Cardiac muscle cell (in vitro differentiated cells and primary cell): ENCODE measurements at regions not wholly inside any gene's neighbourhood (a gene's known extent, or its start where the extent isn't known, plus 50 kb on each side); places are given as distances from the start of the nearest gene placed in this dataset.

Source experiments
- DNase-seq, 2 donors: peaks; one replicate each; pipeline versions ENCODE4 v3.0.0 to v3.0.0-alpha.2; 2010 to 2017; ENCODE audit warnings: low read depth in 1 of 2, low spot score in 1 of 2
- H3K27ac ChIP-seq: fragments of 200-600 bp; sonication (generic); 2 replicates; pipeline ENCODE4 v1.5.1; 2016
- H3K27me3 ChIP-seq: fragments of 200-600 bp; sonication (generic); 2 replicates; pipeline ENCODE4 v1.6.0; 2016; ENCODE audit warnings: control low read depth
- H3K36me3 ChIP-seq: fragments of 200-600 bp; sonication (generic); 2 replicates; pipeline ENCODE4 v1.5.1; 2016; ENCODE audit warnings: control low read depth
- H3K4me1 ChIP-seq: fragments of 200-600 bp; sonication (generic); 2 replicates; pipeline ENCODE4 v1.8.1; 2017; ENCODE audit warnings: low read depth, mild to moderate bottlenecking, mixed run types
- H3K4me3 ChIP-seq: fragments of 200-600 bp; sonication (generic); 2 replicates; pipeline ENCODE4 v1.5.1; 2016; ENCODE audit warnings: mild to moderate bottlenecking
- H3K9me3 ChIP-seq: fragments of 200-600 bp; sonication (generic); 2 replicates; pipeline ENCODE4 v1.5.1; 2017; ENCODE audit warnings: low read depth, mild to moderate bottlenecking, control low read depth
- CTCF ChIP-seq: IDR thresholded peaks from 2 replicates; pipeline ENCODE4 v1.5.1; 2012; ENCODE audit warnings: low read depth, mild to moderate bottlenecking, low read length

- Histone ChIP-seq H3K4me1 (no peaks in the 10 kb centered on the region), H3K9me3 (no peaks in the 10 kb centered on the region), H3K36me3 (no peaks in the 10 kb centered on the region), H3K4me3 (no peak overlapping the region), H3K27me3 (no peaks in the 10 kb centered on the region), H3K27ac (no peak overlapping the region)
- no peak for DNase-seq
- no peak for TF ChIP-seq CTCF
These were observed 90.0 kb upstream of the SLC14A2 start for GRCh38 chr18:45525301-45525700.

GRCh38 chr18:45526114-45526841, 89.0 kb upstream of the SLC14A2 start:
- peak; percentile 24 for TF ChIP-seq CTCF
- Histone ChIP-seq H3K27me3 (no peaks in the 10 kb centered on the region), H3K36me3 (no peaks in the 10 kb centered on the region), H3K27ac (no peak overlapping the region), H3K4me1 (no peaks in the 10 kb centered on the region), H3K4me3 (no peak overlapping the region), H3K9me3 (no peaks in the 10 kb centered on the region)
- peak in 1 of 2 donors; percentile 48 for DNase-seq

- no peak for TF ChIP-seq CTCF
- Histone ChIP-seq H3K27ac (no peak overlapping the region), H3K36me3 (no peaks in the 10 kb centered on the region), H3K27me3 (no peaks in the 10 kb centered on the region), H3K4me1 (no peaks in the 10 kb centered on the region), H3K4me3 (no peak overlapping the region), H3K9me3 (no peaks in the 10 kb centered on the region)
- no peak for DNase-seq
These were observed 87.4 kb upstream of the SLC14A2 start for GRCh38 chr18:45527891-45528290.

GRCh38 chr18:45528712-45529336, 86.5 kb upstream of the SLC14A2 start:
- Histone ChIP-seq H3K4me1 (no peaks in the 10 kb centered on the region), H3K27ac (no peak overlapping the region), H3K27me3 (no peaks in the 10 kb centered on the region), H3K9me3 (no peaks in the 10 kb centered on the region), H3K4me3 (no peak overlapping the region), H3K36me3 (no peaks in the 10 kb centered on the region)
- TF ChIP-seq CTCF = no peak
- no peak for DNase-seq

GRCh38 chr18:45538444-45538843, 76.8 kb upstream of the SLC14A2 start:
- H3K4me3 ChIP-seq = no peak overlapping the region
- DNase-seq = no peak
- no peak for TF ChIP-seq CTCF
- no peaks in the 10 kb centered on the region for H3K4me1 ChIP-seq
- no peaks in the 10 kb centered on the region for H3K36me3 ChIP-seq
- no peak overlapping the region for H3K27ac ChIP-seq
- H3K9me3 ChIP-seq = no peaks in the 10 kb centered on the region
- H3K27me3 ChIP-seq = no peaks in the 10 kb centered on the region
